ENCODE measurements at regions not wholly inside any gene's neighbourhood (a gene's known extent, or its start where the extent isn't known, plus 50 kb on each side); places are given as distances from the start of the nearest gene placed in this dataset.
A peak's percentile ranks its signal among the peaks of the same experiment; 100 is the strongest.

DNA sequence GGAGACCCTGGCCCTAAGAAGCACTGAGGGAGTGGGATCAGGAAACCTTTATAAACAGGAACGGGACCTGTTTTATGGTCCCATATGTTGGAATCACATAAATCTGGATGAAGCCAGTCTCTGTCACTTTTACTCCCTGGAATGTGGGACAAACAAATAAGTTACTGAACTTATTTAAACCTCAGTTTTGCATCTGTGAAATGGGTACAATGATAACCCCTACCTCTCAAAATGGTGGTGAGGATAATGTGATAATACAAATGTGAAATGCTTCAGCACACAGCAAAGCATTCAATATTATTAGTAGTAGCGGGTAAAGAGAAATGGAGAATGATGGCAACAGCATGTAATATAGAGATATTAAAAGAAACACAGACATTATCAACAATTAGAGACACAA, 298.9 kb downstream of the ZSWIM6 start:
- Mint-ChIP-seq H3K36me3 (ENCODE audit: low read depth) (no peaks in the 10 kb centered on the region), H3K4me3 (no peak overlapping the region), H3K9me3 (peaks cover 3% of the 10 kb centered on the region), H3K4me1 (peaks cover 8% of the 10 kb centered on the region), H3K27ac (no peak overlapping the region), H3K27me3 (ENCODE audit: insufficient read depth) (no peaks in the 10 kb centered on the region)
- TF ChIP-seq, protein P1, sequence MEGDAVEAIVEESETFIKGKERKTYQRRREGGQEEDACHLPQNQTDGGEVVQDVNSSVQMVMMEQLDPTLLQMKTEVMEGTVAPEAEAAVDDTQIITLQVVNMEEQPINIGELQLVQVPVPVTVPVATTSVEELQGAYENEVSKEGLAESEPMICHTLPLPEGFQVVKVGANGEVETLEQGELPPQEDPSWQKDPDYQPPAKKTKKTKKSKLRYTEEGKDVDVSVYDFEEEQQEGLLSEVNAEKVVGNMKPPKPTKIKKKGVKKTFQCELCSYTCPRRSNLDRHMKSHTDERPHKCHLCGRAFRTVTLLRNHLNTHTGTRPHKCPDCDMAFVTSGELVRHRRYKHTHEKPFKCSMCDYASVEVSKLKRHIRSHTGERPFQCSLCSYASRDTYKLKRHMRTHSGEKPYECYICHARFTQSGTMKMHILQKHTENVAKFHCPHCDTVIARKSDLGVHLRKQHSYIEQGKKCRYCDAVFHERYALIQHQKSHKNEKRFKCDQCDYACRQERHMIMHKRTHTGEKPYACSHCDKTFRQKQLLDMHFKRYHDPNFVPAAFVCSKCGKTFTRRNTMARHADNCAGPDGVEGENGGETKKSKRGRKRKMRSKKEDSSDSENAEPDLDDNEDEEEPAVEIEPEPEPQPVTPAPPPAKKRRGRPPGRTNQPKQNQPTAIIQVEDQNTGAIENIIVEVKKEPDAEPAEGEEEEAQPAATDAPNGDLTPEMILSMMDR (conservative IDR thresholded peaks at IDR 0.05): no peak
- no peaks in the 10 kb centered on the region for H3K9me3 ChIP-seq (ENCODE audit: control insufficient read depth, low read length)
- no peaks in the 10 kb centered on the region for H3K36me3 ChIP-seq (ENCODE audit: control insufficient read depth, insufficient read depth, low read length)
- no peaks in the 10 kb centered on the region for H3K4me1 ChIP-seq (ENCODE audit: control insufficient read depth, insufficient read depth, low read length)
- no peak for DNase-seq
- no peak overlapping the region for H3K4me3 ChIP-seq (ENCODE audit: low read length)
- peak overlapping the region; percentile 84 for H3K27ac ChIP-seq (ENCODE audit: low read depth, low read length)
- H3K9ac ChIP-seq (ENCODE audit: extremely low read depth, low read length, poor library complexity, severe bottlenecking): no peak overlapping the region
- 93 to 100% methylated on average over 1 of the region's 2 CpGs for WGBS, 2 experiments (ENCODE audit: insufficient coverage in 1 of 2, insufficient read length in 1 of 2)
- no peaks in the 10 kb centered on the region for H3K27me3 ChIP-seq (ENCODE audit: control insufficient read depth, insufficient read depth, low read length, poor library complexity, severe bottlenecking)

- H3K27ac Mint-ChIP-seq: no peak overlapping the region
- Histone ChIP-seq H3K27me3 (ENCODE audit: control insufficient read depth, insufficient read depth, low read length, poor library complexity, severe bottlenecking) (no peaks in the 10 kb centered on the region), H3K27ac (ENCODE audit: low read depth, low read length) (peak overlapping the region; percentile 84), H3K9me3 (ENCODE audit: control insufficient read depth, low read length) (no peaks in the 10 kb centered on the region), H3K36me3 (ENCODE audit: control insufficient read depth, insufficient read depth, low read length) (no peaks in the 10 kb centered on the region), H3K4me3 (ENCODE audit: low read length) (no peak overlapping the region), H3K4me1 (ENCODE audit: control insufficient read depth, insufficient read depth, low read length) (no peaks in the 10 kb centered on the region), H3K9ac (ENCODE audit: extremely low read depth, low read length, poor library complexity, severe bottlenecking) (no peak overlapping the region)
- 66 to 79% methylated on average over 9 to 11 of the region's 11 CpGs for WGBS, 2 experiments (ENCODE audit: insufficient coverage in 1 of 2, insufficient read length in 1 of 2)
- TF ChIP-seq, protein P1 (conservative IDR thresholded peaks at IDR 0.05): no peak
- no peak for DNase-seq
- H3K4me1 Mint-ChIP-seq: peaks cover 8% of the 10 kb centered on the region
- H3K4me3 Mint-ChIP-seq: no peak overlapping the region
- peaks cover 3% of the 10 kb centered on the region for H3K9me3 Mint-ChIP-seq
- H3K36me3 Mint-ChIP-seq (ENCODE audit: low read depth): no peaks in the 10 kb centered on the region
- no peaks in the 10 kb centered on the region for H3K27me3 Mint-ChIP-seq (ENCODE audit: insufficient read depth)
These were observed 299.4 kb downstream of the ZSWIM6 start for GRCh38 chr5:61631438-61631941.

- DNase-seq: no peak
- no peaks in the 10 kb centered on the region for H3K36me3 Mint-ChIP-seq (ENCODE audit: low read depth)
- TF ChIP-seq, protein P1 (conservative IDR thresholded peaks at IDR 0.05): no peak
- H3K27me3 Mint-ChIP-seq (ENCODE audit: insufficient read depth): no peaks in the 10 kb centered on the region
- no peaks in the 10 kb centered on the region for H3K4me1 ChIP-seq (ENCODE audit: control insufficient read depth, insufficient read depth, low read length)
- peak overlapping the region; percentile 84 for H3K27ac ChIP-seq (ENCODE audit: low read depth, low read length)
- H3K4me3 ChIP-seq (ENCODE audit: low read length): no peak overlapping the region
- H3K4me3 Mint-ChIP-seq: no peak overlapping the region
- H3K27ac Mint-ChIP-seq: no peak overlapping the region
- H3K9ac ChIP-seq (ENCODE audit: extremely low read depth, low read length, poor library complexity, severe bottlenecking): no peak overlapping the region
- H3K9me3 ChIP-seq (ENCODE audit: control insufficient read depth, low read length): no peaks in the 10 kb centered on the region
- H3K4me1 Mint-ChIP-seq: peaks cover 8% of the 10 kb centered on the region
- H3K36me3 ChIP-seq (ENCODE audit: control insufficient read depth, insufficient read depth, low read length): no peaks in the 10 kb centered on the region
- H3K9me3 Mint-ChIP-seq: peaks cover 3% of the 10 kb centered on the region
- H3K27me3 ChIP-seq (ENCODE audit: control insufficient read depth, insufficient read depth, low read length, poor library complexity, severe bottlenecking): no peaks in the 10 kb centered on the region
- WGBS, 2 experiments (ENCODE audit: insufficient coverage in 1 of 2, insufficient read length in 1 of 2): 78 to 83% methylated on average over 1 to 2 of the region's 2 CpGs
These were observed 300.0 kb downstream of the ZSWIM6 start for GRCh38 chr5:61632064-61632463.
